Retinal pigment epithelial cell (primary cell): ENCODE measurements at regions not wholly inside any gene's neighbourhood (a gene's known extent, or its start where the extent isn't known, plus 50 kb on each side); places are given as distances from the start of the nearest gene placed in this dataset.

ENCODE experiments used
- DNase-seq: peaks from one replicate; pipeline ENCODE4 v3.0.0-alpha.2; 2010; ENCODE audit warnings: low read depth
- H3K4me3 ChIP-seq: 2 replicates; pipeline ENCODE4 v1.5.1; 2011; ENCODE audit warnings: mild to moderate bottlenecking, low read length, control low read depth, moderate library complexity
- TF ChIP-seq, protein P1 (sequence below): conservative IDR thresholded peaks from 2 replicates; pipeline ENCODE4 v1.5.1; 2011; ENCODE audit warnings: low read depth, low read length, control low read depth, inconsistent platforms

DNA sequence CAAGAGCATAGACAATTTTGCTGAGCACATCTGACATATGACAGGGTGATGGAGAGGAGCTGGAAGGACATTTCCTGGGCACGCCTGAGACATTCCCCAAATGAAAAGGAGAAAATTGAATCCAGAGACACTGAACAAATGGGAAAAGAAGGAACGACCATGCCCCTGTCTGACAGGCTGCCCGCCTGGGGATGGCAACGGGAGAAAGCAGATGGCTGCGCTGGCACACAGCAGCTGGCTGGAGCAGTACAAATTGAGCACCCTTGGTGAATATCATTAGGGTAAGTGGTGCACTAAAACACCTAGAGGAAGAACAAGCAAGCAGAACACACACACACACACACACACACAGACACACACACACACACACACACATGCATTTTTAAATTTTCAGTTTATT is 174.3 kb upstream of the DUSP10 start:
- no peak overlapping the region for H3K4me3 ChIP-seq
- no peak for DNase-seq
- TF ChIP-seq, protein P1, sequence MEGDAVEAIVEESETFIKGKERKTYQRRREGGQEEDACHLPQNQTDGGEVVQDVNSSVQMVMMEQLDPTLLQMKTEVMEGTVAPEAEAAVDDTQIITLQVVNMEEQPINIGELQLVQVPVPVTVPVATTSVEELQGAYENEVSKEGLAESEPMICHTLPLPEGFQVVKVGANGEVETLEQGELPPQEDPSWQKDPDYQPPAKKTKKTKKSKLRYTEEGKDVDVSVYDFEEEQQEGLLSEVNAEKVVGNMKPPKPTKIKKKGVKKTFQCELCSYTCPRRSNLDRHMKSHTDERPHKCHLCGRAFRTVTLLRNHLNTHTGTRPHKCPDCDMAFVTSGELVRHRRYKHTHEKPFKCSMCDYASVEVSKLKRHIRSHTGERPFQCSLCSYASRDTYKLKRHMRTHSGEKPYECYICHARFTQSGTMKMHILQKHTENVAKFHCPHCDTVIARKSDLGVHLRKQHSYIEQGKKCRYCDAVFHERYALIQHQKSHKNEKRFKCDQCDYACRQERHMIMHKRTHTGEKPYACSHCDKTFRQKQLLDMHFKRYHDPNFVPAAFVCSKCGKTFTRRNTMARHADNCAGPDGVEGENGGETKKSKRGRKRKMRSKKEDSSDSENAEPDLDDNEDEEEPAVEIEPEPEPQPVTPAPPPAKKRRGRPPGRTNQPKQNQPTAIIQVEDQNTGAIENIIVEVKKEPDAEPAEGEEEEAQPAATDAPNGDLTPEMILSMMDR, result no peak

DNA sequence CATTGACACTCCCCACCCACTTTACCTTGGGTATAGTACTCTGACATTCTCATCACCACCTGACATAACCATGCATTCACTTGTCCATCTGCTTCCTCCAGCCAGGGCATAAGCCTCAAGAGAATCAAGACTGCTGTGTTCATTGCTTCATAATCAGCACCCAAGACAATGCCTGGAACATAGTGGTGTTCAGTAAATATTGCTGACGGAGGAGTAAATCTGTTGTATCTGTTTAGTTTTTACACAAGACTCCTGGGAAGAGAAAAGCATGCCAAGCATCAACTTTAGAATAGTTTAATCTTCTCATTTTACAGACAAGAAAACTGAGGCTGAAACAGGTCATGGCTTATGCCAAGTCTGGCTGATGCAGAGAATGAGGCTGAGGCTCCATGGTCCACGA is 173.9 kb upstream of the DUSP10 start:
- TF ChIP-seq, protein P1, result no peak
- no peak overlapping the region for H3K4me3 ChIP-seq
- no peak for DNase-seq

DNA sequence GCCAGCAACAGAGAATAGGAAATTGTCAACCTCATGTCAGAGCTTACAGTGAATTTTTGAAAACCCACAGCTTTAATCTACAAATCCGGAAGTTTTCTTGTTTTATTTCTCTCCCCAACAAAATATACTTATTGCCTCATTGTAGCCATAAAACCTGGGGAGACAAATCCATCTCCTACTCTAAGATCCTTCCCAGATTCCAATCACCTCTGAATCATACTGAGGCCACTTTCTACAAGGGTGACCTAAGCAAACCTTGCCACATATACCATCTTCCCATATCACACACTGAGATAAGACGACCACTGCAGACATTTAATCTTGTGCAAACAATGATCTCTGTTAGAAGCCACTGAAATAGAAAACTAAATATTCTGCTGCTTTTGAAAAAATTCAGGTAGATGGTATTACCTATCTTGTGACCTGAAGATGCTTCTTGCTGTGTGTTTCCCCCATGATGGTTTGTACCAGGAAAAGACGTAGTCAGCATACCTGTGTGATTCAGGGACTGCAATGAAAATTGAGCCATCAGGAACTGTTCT is 171.5 kb upstream of the DUSP10 start:
- no peak for DNase-seq
- TF ChIP-seq, protein P1, result no peak

DNA sequence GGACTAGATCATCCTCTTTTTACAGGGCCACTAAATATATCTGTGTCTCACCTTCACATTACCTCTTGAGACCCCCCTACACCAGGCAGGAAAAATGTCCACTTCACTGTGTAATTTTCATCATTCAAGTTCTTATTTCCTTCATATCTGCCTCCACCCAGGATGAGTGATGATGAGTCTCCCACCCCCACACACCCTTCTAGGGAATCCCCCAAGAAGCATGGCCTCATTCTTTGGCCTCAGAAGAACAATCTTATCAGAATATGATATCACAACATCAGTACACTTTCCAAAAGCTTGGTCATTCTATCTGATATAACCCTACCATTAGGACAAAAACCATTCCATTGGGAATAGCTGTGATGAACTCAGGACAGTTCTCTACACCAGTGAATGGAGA is 170.3 kb upstream of the DUSP10 start:
- H3K4me3 ChIP-seq, result no peak overlapping the region
- TF ChIP-seq, protein P1, result no peak
- DNase-seq, result no peak

More for the DNA sequence above, 171.5 kb upstream of the DUSP10 start:
- no peak overlapping the region for H3K4me3 ChIP-seq

DNA sequence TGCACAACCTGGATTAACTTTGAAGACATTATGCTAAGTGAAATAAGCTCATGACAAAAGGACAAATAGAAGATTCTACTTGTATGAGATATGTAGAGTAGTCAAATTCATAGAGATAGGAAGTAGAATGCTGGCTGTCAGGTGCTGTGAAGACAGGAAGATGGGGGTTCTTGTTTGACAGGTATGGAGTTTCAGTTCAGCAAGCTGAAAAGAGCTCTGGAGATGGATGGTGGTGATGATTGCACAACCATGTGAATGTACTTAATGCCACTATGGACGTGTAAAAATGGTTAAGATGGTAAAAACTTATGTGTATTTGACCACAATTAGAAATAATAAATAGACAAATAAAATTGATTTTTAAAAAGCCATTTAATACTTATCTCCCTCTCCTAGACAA is 169.8 kb upstream of the DUSP10 start:
- no peak for DNase-seq
- H3K4me3 ChIP-seq, result no peak overlapping the region
- TF ChIP-seq, protein P1, result no peak

DNA sequence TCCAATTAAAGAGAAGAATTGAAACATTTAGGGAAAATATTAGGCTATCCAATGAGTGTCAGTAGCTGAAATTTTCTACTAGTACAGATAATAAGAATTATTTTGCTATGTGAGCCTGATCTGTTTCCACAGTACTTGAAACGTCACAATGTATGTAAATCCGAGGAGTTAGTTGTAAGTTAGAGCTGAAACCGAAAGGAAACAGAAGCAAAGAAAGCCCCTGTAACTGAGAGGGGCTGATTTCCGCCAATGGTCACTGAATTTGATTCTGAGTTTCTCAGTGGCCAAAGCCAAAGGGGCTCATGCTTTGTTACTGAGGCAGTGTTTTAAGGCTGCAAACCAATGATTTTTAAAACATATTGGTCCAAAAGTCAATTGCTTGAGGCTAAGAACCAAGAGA is 168.3 kb upstream of the DUSP10 start:
- TF ChIP-seq, protein P1, result no peak
- DNase-seq, result no peak

DNA sequence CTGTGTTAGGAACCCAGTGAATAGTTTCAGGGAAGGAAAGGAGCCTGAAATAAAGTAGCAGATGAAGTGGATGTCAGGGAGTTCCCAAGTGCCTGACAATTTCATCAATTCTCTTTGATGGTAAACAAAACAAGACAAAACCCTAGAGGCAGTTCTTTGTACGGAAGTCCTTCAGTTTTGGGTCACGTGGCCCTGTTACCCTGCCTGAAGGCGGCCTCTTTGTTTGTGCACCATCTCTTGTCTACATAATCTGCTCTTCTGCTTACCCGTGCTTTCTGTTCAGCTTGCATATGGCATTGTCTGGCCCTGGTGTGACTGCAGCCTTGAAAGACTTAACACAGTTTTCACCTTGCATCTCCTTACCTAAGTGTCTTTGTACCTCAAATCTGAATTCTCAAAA is 166.7 kb upstream of the DUSP10 start:
- H3K4me3 ChIP-seq, result no peak overlapping the region
- DNase-seq, result no peak
- TF ChIP-seq, protein P1, result no peak

More for the DNA sequence above, 168.3 kb upstream of the DUSP10 start:
- no peak overlapping the region for H3K4me3 ChIP-seq
